C4-2B (cell line): ENCODE measurements at regions not wholly inside any gene's neighbourhood (a gene's known extent, or its start where the extent isn't known, plus 50 kb on each side); places are given as distances from the start of the nearest gene placed in this dataset.

ENCODE experiments used
- ZFX ChIP-seq: fragments of 450-650 bp; IDR thresholded peaks from 2 replicates; pipeline ENCODE4 v1.6.1; 2017
- TF ChIP-seq, protein P1 (sequence below): fragments of 450-650 bp; conservative IDR thresholded peaks from 2 replicates; pipeline ENCODE4 v1.5.1; 2017; ENCODE audit warnings: mild to moderate bottlenecking

DNA sequence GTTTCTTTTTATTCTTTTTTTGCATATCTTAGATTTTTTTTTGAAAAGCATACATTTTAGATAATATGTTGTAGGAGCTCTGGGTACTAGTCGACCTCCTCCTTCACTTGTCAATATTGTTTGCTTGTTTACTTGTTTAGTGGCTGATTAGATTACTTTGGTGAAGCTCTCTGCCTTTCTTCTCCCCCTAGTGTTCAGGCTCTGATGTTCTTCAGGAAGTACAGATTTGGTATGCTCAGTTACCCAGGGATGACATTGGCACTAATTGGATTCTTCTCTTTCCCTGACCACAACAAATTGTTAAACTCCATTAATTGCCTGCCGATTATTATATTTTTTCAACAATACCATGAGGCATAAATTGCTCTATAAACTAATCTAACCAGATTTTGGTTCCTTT lies 491.2 kb downstream of the SUCLG1 start:
- TF ChIP-seq, protein P1, sequence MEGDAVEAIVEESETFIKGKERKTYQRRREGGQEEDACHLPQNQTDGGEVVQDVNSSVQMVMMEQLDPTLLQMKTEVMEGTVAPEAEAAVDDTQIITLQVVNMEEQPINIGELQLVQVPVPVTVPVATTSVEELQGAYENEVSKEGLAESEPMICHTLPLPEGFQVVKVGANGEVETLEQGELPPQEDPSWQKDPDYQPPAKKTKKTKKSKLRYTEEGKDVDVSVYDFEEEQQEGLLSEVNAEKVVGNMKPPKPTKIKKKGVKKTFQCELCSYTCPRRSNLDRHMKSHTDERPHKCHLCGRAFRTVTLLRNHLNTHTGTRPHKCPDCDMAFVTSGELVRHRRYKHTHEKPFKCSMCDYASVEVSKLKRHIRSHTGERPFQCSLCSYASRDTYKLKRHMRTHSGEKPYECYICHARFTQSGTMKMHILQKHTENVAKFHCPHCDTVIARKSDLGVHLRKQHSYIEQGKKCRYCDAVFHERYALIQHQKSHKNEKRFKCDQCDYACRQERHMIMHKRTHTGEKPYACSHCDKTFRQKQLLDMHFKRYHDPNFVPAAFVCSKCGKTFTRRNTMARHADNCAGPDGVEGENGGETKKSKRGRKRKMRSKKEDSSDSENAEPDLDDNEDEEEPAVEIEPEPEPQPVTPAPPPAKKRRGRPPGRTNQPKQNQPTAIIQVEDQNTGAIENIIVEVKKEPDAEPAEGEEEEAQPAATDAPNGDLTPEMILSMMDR = peak; percentile 36
- no peak for TF ChIP-seq ZFX
